Kasumi-1 (cell line): ENCODE measurements at regions not wholly inside any gene's neighbourhood (a gene's known extent, or its start where the extent isn't known, plus 50 kb on each side); places are given as distances from the start of the nearest gene placed in this dataset.
A peak's percentile ranks its signal among the peaks of the same experiment; 100 is the strongest.

ENCODE experiments used
- DNase-seq, 2 experiments: peaks; one replicate each; lab custom pipeline; 2025; lab: John Stamatoyannopoulos, UW

GRCh38 chr5:132130918-132131715 lies 57.5 kb downstream of the CSF2 start:
- DNase-seq, result no peak

GRCh38 chr5:132132138-132132537 lies 58.5 kb downstream of the CSF2 start:
- DNase-seq, result no peak

- DNase-seq, result peak; percentile 26 to 27
These were observed 60.8 kb downstream of the CSF2 start for GRCh38 chr5:132134384-132134783.

GRCh38 chr5:132136906-132137305 lies 63.3 kb downstream of the CSF2 start:
- no peak for DNase-seq

GRCh38 chr5:132138260-132138659 lies 64.7 kb downstream of the CSF2 start:
- DNase-seq, result no peak
